OCI-LY3 (cell line): ENCODE measurements at regions not wholly inside any gene's neighbourhood (a gene's known extent, or its start where the extent isn't known, plus 50 kb on each side); places are given as distances from the start of the nearest gene placed in this dataset.

Experiments used
- H2AFZ ChIP-seq: fragments of 200-600, 300-600 bp; shearing (Covaris generic); 2 replicates; pipeline ENCODE4 v1.6.0; 2014; ENCODE audit warnings: antibody characterized with exemption, low read depth, low read length
- H3K27ac ChIP-seq: fragments of 200-600, 300-600 bp; sonication (generic); 2 replicates; pipeline ENCODE4 v1.5.1; 2014; ENCODE audit warnings: mild to moderate bottlenecking, low read length, moderate library complexity, mixed read lengths
- H3K27me3 ChIP-seq: fragments of 200-600, 300-600 bp; sonication (generic); 2 replicates; pipeline ENCODE4 v1.6.1; 2014; ENCODE audit warnings: low read depth, low read length, mixed read lengths
- H3K36me3 ChIP-seq: fragments of 200-600, 300-600 bp; sonication (generic); replicated peaks from 2 replicates; pipeline ENCODE3; 2014; ENCODE audit warnings: low read depth, low read length, mixed read lengths
- H3K4me1 ChIP-seq: fragments of 300-600, 200-600 bp; sonication (generic); 2 replicates; pipeline ENCODE4 v1.6.1; 2014; ENCODE audit warnings: low read length, mixed read lengths
- H3K4me2 ChIP-seq: fragments of 200-600, 300-600 bp; sonication (generic); 2 replicates; pipeline ENCODE4 v1.6.1; 2014; ENCODE audit warnings: low read length, mixed read lengths
- H3K4me3 ChIP-seq: fragments of 300-600, 200-600 bp; sonication (generic); 2 replicates; pipeline ENCODE4 v1.5.1; 2014; ENCODE audit warnings: antibody characterized with exemption, mild to moderate bottlenecking, low read length, moderate library complexity
- H3K79me2 ChIP-seq: fragments of 300-600, 200-600 bp; shearing (Covaris generic); 2 replicates; pipeline ENCODE4 v1.6.1; 2014; ENCODE audit warnings: mild to moderate bottlenecking, low read length, mixed read lengths
- H3K9ac ChIP-seq: fragments of 300-600, 200-600 bp; shearing (Covaris generic); 2 replicates; pipeline ENCODE4 v1.6.0; 2014; ENCODE audit warnings: mild to moderate bottlenecking, low read length, moderate library complexity
- H3K9me3 ChIP-seq: fragments of 200-600, 300-600 bp; shearing (Covaris generic); 2 replicates; pipeline ENCODE4 v1.6.1; 2014; ENCODE audit warnings: low read length, mixed read lengths; ENCODE audit not compliant: insufficient read depth
- H4K20me1 ChIP-seq: fragments of 200-600, 300-600 bp; sonication (generic); 2 replicates; pipeline ENCODE4 v1.6.1; 2016; ENCODE audit warnings: low read length, mixed read lengths; ENCODE audit not compliant: insufficient read depth
- CTCF ChIP-seq: fragments of 200-600, 300-600 bp; sonication (generic); IDR thresholded peaks from 2 replicates; pipeline ENCODE4 v1.5.1; 2014; ENCODE audit warnings: antibody characterized with exemption, low read length, low read depth
- EZH2phosphoT487 ChIP-seq: fragments of 200-600 bp; shearing (Covaris generic); IDR thresholded peaks from 2 replicates; pipeline ENCODE4 v1.6.1; 2018; ENCODE audit warnings: antibody characterized with exemption, mixed run types, low read depth

DNA sequence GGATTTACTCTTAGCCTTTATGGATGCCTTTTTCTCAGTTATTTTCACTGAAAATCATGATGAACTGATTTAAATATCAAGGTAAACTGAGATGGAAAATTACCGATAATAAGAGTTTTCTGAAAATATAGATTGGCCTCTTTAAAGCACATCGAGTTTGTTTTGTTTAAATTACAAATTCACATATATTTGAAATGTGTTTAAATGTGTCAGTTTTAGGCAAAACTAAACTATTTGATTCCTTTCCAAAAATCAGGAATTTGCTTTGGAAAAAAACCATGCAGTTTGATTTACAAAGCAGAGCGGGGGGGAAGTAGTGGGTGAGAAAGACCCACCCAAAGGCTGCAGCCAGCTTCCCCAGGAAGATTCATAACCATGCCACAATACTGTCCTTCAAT is 52.0 kb upstream of the EML4 start:
- no peak overlapping the region for H3K4me3 ChIP-seq

GRCh38 chr2:42117923-42118753 is 51.0 kb upstream of the EML4 start:
- peak overlapping the region; percentile 76 for H3K27ac ChIP-seq
- H2AFZ ChIP-seq = no peak overlapping the region

More for the DNA sequence above, 52.0 kb upstream of the EML4 start:
- Histone ChIP-seq H3K36me3 (no peaks in the 10 kb centered on the region), H3K9me3 (no peaks in the 10 kb centered on the region), H3K4me2 (no peak overlapping the region), H3K4me1 (peaks cover 42% of the 10 kb centered on the region), H3K27me3 (peaks cover 22% of the 10 kb centered on the region), H3K27ac (no peak overlapping the region), H3K79me2 (no peaks in the 10 kb centered on the region), H4K20me1 (no peaks in the 10 kb centered on the region), H3K9ac (no peak overlapping the region), H2AFZ (no peak overlapping the region)
- TF ChIP-seq EZH2phosphoT487 (no peak), CTCF (no peak)

DNA sequence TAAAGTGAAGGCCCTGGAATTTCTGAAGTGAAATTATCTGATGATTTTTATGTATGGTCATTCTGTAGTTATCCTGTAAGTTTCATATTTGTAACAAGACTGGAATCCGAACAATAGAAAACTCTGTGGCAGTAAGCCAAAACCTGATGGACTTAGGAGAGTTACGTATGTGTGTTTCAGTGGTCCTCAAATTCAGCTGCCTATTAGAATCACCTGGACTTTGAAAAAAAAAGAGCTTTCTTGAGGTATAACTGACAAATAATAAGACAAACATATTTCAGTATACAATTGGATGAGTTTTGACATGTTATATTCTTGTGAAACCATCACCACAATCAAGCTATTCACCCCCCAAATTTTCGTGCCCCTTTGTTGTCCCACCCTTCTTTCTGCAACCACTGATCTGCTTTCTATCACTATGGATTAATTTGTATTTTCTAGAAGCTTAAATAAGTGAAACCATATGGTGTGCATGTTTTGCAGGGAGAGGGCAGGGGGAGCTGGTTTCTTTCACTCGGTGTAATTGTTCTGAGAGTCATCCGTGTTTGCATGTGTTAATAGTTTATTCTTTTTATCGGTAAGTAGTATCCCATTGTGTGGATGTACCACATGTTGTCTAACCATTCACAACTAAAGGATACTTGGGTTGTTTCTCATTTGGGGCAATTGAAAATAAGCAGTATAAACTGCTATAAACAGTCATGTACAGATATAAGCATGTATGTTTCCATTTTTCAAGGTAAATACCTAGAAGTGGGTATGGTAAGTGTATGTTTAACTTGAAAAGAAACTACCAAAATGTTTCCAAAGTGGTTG is 50.2 kb upstream of the EML4 start:
- peak overlapping the region; percentile 76 for H3K27ac ChIP-seq
- peak overlapping the region; percentile 48 for H3K4me3 ChIP-seq
- H3K9ac ChIP-seq = peak overlapping the region; percentile 31

More at GRCh38 chr2:42117923-42118753, 51.0 kb upstream of the EML4 start:
- Histone ChIP-seq H3K36me3 (no peaks in the 10 kb centered on the region), H3K9ac (peak overlapping the region; percentile 31), H4K20me1 (no peaks in the 10 kb centered on the region), H3K9me3 (no peaks in the 10 kb centered on the region), H3K79me2 (no peaks in the 10 kb centered on the region), H3K4me1 (peaks cover 36% of the 10 kb centered on the region), H3K4me3 (peak overlapping the region; percentile 48), H3K27me3 (peaks cover 19% of the 10 kb centered on the region), H3K4me2 (peak overlapping the region; percentile 70)
- TF ChIP-seq EZH2phosphoT487 (no peak), CTCF (no peak)

More for the DNA sequence above, 50.2 kb upstream of the EML4 start:
- TF ChIP-seq EZH2phosphoT487 (no peak), CTCF (no peak)
- Histone ChIP-seq H3K36me3 (no peaks in the 10 kb centered on the region), H3K4me1 (peaks cover 45% of the 10 kb centered on the region), H3K4me2 (peak overlapping the region; percentile 70), H3K79me2 (no peaks in the 10 kb centered on the region), H2AFZ (no peak overlapping the region), H3K9me3 (no peaks in the 10 kb centered on the region), H4K20me1 (no peaks in the 10 kb centered on the region), H3K27me3 (peaks cover 19% of the 10 kb centered on the region)
